ES-I3 (cell line): ENCODE measurements at regions not wholly inside any gene's neighbourhood (a gene's known extent, or its start where the extent isn't known, plus 50 kb on each side); places are given as distances from the start of the nearest gene placed in this dataset.

ENCODE experiments used
- H3K36me3 ChIP-seq: 2 replicates; pipeline ENCODE4 v1.6.1; 2013; ENCODE audit warnings: mild to moderate bottlenecking, low read length, control low read depth, moderate library complexity; ENCODE audit not compliant: insufficient read depth
- H3K4me1 ChIP-seq: 2 replicates; pipeline ENCODE4 v1.6.1; 2013; ENCODE audit warnings: mild to moderate bottlenecking, control low read depth, low read length; ENCODE audit not compliant: insufficient read depth
- H3K9ac ChIP-seq: 2 replicates; pipeline ENCODE4 v1.6.1; 2013; ENCODE audit warnings: low read depth, mild to moderate bottlenecking, low read length, moderate library complexity
- H3K9me3 ChIP-seq: 2 replicates; pipeline ENCODE4 v1.6.1; 2013; ENCODE audit warnings: mild to moderate bottlenecking, low read length, moderate library complexity; ENCODE audit not compliant: control insufficient read depth, insufficient read depth

DNA sequence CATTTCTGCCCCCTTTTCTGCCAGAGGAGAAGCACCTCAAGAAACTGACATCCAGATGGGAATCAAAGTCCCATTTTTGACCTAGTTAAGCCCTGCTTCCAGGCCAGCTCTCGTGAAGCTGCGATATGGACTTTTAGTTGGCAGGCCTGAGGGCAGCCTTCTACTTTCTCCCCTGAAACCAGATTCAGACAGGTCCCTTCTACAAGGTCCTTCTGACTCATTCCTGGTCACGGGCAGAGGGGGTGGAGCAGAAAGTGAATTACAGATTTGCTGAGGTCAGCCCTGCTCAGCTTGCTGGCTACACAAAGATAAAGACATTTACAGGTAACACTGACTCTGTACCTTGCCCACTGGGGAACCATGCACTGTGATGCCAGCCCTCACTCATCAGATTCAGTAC lies 52.8 kb upstream of the TUT7 start:
- Histone ChIP-seq H3K4me1 (peaks cover 14% of the 10 kb centered on the region; the same call in 1 of the 2 replicates), H3K9me3 (no peaks in the 10 kb centered on the region), H3K9ac (no peak overlapping the region), H3K36me3 (no peaks in the 10 kb centered on the region)

DNA sequence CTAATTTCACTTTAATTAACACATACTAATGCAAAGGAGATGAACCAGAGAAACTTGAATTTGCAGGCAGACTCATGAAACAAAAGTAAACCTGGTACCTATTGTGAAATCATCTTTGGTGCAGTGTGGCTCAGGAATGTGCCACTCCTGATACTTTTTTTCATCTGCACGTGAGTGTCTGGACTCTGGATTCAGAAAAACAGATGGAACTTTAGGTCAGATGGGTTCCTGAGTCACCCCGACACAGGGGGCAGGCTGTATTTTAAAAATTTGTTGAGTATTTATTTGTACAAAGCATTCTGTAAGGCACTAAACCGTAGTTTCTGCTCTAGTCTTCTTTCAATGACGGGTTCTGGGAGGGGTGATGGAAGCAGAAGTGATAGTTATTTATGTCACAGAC lies 52.2 kb upstream of the TUT7 start:
- Histone ChIP-seq H3K9me3 (no peaks in the 10 kb centered on the region), H3K4me1 (peaks cover 14% of the 10 kb centered on the region; the same call in 1 of the 2 replicates), H3K36me3 (no peaks in the 10 kb centered on the region), H3K9ac (no peak overlapping the region)

- peaks cover 14% of the 10 kb centered on the region; the same call in 1 of the 2 replicates for H3K4me1 ChIP-seq
- H3K9ac ChIP-seq = no peak overlapping the region
- no peaks in the 10 kb centered on the region for H3K9me3 ChIP-seq
- H3K36me3 ChIP-seq = no peaks in the 10 kb centered on the region
These were observed 51.7 kb upstream of the TUT7 start for GRCh38 chr9:86405926-86406325.

DNA sequence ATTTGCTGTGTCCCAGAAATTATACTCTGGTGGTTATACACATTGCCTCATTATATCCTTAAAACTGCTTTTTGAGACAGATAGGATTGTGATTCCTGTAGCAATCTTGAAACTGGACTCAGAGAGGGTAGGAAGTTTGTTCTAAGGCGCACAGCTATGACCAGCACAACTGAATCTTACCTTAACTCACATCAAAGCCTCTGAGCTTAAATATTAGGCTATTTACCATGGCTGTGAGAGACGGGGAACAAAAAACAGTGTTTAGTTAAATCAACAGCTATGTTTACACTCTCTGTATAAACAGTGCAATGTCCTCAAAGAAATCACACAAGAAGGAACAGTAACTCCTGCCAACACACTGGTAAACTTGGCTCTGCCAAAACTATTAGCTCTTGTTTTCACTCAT lies 50.9 kb upstream of the TUT7 start:
- Histone ChIP-seq H3K9ac (no peak overlapping the region), H3K9me3 (no peaks in the 10 kb centered on the region), H3K4me1 (peaks cover 14% of the 10 kb centered on the region; the same call in 1 of the 2 replicates), H3K36me3 (no peaks in the 10 kb centered on the region)
